ENCODE measurements at regions not wholly inside any gene's neighbourhood (a gene's known extent, or its start where the extent isn't known, plus 50 kb on each side); places are given as distances from the start of the nearest gene placed in this dataset.

DNA sequence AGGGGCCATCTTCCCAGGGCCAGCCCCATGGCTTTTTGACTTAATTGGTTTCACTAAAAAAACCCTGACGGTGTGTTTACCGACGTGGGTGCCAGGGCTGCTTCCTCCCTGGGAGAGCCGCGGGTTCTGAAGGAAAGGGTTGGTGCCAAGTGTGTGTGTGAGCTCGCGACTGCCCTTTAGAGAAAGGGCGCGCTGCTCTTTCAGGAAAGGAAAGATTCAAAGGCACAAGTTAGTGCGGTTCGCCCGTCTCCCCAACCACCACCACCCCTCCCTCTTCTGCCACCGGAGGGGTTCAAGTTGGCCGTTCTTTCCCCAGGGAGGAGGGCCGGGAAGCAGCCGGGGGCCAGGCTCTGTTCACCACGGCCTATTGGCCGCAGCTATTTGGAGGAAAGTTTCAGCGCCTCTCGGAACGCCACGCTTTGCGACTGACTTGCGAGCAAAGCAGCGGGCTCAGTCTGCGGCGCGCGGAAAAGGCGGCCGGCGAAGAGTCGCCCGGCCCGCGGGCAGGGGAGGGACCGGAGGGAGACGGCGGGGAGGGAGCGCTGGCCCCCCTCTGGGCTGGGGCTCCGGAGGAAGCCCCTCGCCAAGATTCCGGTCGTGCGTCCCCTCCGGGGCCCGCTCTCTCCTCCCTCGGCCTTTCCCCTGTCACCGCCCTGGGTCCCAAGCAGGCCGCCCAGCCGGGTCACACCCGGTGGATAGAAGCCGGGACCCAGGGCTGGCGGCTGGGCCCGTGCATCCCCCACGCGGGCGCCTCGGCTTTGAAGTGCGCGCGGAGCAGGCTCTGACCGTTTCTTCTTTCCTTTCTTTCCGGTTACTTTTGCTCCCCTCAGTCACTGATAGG, 165.9 kb upstream of the PPP1R3A start:
- Mint-ChIP-seq H3K27me3 (ENCODE audit: low read depth) (peaks cover 3% of the 10 kb centered on the region), H3K27ac (ENCODE audit: unreplicated experiment) (peak overlapping the region; percentile 98), H3K9me3 (ENCODE audit: low read depth) (no peaks in the 10 kb centered on the region), H3K36me3 (ENCODE audit: low read depth) (no peaks in the 10 kb centered on the region), H3K4me1 (ENCODE audit: low read depth) (peaks cover 55% of the 10 kb centered on the region), H3K4me3 (ENCODE audit: unreplicated experiment) (peak overlapping the region; percentile 99)
- no peak for DNase-seq (ENCODE audit: low spot score)
- TF ChIP-seq, protein P1, sequence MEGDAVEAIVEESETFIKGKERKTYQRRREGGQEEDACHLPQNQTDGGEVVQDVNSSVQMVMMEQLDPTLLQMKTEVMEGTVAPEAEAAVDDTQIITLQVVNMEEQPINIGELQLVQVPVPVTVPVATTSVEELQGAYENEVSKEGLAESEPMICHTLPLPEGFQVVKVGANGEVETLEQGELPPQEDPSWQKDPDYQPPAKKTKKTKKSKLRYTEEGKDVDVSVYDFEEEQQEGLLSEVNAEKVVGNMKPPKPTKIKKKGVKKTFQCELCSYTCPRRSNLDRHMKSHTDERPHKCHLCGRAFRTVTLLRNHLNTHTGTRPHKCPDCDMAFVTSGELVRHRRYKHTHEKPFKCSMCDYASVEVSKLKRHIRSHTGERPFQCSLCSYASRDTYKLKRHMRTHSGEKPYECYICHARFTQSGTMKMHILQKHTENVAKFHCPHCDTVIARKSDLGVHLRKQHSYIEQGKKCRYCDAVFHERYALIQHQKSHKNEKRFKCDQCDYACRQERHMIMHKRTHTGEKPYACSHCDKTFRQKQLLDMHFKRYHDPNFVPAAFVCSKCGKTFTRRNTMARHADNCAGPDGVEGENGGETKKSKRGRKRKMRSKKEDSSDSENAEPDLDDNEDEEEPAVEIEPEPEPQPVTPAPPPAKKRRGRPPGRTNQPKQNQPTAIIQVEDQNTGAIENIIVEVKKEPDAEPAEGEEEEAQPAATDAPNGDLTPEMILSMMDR (IDR thresholded peaks at IDR 0.05), result no peak

DNA sequence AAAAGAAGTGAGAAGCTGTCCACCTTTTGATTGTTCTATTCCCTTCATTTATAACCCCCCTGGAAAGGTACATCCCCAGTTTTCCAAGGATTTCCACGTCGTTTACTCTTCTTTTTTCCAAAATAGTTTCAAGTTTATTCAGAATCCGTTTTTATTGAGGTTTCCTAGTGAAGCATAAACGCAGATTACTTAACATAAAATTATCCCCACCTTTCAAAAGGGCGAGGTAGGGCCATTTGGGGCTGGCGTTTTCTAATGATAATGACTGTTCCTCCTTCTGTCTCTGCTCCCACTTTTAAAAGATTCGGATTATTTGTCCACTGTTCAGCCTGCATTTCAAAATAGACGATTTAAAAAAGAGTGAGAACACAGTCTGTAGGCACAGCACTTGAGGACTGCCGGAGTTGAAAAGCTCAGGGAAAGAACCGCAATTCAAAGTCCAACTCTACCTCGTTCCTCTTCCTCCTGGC, 165.2 kb upstream of the PPP1R3A start:
- peaks cover 6% of the 10 kb centered on the region for H3K27me3 Mint-ChIP-seq (ENCODE audit: low read depth)
- H3K27ac Mint-ChIP-seq (ENCODE audit: unreplicated experiment), result peak overlapping the region; percentile 28
- H3K9me3 Mint-ChIP-seq (ENCODE audit: low read depth), result no peaks in the 10 kb centered on the region

DNA sequence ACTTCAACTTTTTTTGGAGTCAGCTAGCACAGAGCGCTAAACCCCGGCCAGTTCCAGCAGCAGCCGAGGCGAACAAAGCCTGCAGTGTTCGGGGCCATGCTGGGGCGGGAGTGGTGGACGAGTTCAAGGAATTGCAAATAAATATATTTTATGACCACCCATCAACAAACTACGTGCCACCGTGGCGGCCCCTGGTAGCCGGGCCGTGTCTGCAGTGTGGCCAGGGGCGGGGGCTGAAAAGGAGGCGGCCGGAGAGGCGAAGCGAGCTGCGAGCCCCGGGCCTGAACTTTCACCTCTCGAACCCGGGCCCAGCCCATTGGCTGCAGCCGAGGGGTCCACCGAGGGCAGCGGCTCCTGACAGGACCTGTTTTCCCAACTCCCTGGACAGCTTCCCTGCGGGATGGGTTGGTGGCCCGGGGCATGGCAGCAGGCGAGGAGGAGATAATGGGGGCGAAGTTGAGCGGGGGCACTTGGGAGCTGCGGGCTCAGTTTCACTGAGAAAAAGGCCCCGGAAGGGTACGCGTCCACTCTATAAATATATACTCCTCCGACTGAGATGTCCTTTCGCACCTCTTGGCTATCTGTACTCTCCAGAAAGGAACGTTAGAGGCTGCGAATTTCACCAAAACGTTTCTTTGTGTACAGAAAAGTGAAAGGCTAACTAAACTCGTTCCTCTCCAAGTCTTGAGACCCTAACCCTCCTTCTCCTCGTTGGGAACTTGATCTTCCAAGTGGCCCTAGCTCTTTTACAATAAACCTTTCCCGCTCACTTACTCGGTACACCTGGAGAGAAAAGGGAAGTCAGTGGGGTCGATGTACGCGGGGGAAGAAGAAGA, 164.6 kb upstream of the PPP1R3A start:
- H3K9me3 Mint-ChIP-seq (ENCODE audit: low read depth), result no peaks in the 10 kb centered on the region
- TF ChIP-seq, protein P1 (IDR thresholded peaks at IDR 0.05), result no peak
- peak overlapping the region; percentile 66 for H3K4me3 Mint-ChIP-seq (ENCODE audit: unreplicated experiment)
- peaks cover 52% of the 10 kb centered on the region for H3K4me1 Mint-ChIP-seq (ENCODE audit: low read depth)
- DNase-seq (ENCODE audit: low spot score), result no peak
- H3K27me3 Mint-ChIP-seq (ENCODE audit: low read depth), result peaks cover 6% of the 10 kb centered on the region
- no peaks in the 10 kb centered on the region for H3K36me3 Mint-ChIP-seq (ENCODE audit: low read depth)
- H3K27ac Mint-ChIP-seq (ENCODE audit: unreplicated experiment), result peak overlapping the region; percentile 45

More for the DNA sequence above, 165.2 kb upstream of the PPP1R3A start:
- Mint-ChIP-seq H3K4me3 (ENCODE audit: unreplicated experiment) (peak overlapping the region; percentile 68), H3K4me1 (ENCODE audit: low read depth) (peaks cover 53% of the 10 kb centered on the region), H3K36me3 (ENCODE audit: low read depth) (no peaks in the 10 kb centered on the region)
- TF ChIP-seq, protein P1 (IDR thresholded peaks at IDR 0.05), result no peak
- DNase-seq (ENCODE audit: low spot score), result no peak

DNA sequence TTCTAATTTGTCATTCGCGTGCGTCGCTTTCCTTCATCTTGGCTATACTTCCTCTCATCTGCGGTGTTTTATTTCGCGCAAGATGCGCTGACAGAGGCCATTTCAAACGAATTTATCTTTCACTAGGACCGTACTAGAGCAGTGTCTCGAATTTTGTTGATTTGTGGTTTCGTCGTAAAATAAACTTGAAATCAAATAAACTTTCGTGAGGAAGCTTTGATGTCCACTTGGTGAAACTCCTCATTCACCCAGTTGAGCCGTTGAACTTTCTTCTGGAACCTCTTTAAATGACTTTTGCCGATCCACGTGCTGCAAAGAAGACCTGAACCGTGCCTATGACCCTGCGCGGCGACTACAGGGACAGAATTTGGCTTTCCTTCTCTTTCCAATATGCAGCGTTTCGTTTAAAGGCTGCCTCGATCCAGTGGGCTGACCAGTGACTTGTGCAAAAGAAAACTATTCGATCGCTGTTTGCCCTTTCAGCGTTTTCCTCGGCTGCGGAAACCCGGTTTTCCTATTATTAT, 163.9 kb upstream of the PPP1R3A start:
- Mint-ChIP-seq H3K4me3 (ENCODE audit: unreplicated experiment) (peak overlapping the region; percentile 66), H3K27me3 (ENCODE audit: low read depth) (peaks cover 6% of the 10 kb centered on the region), H3K36me3 (ENCODE audit: low read depth) (no peaks in the 10 kb centered on the region), H3K27ac (ENCODE audit: unreplicated experiment) (peak overlapping the region; percentile 45), H3K4me1 (ENCODE audit: low read depth) (peaks cover 45% of the 10 kb centered on the region), H3K9me3 (ENCODE audit: low read depth) (no peaks in the 10 kb centered on the region)
- TF ChIP-seq, protein P1 (IDR thresholded peaks at IDR 0.05), result no peak
- DNase-seq (ENCODE audit: low spot score), result no peak

Data from chondrocyte (in vitro differentiated cells).